ENCODE measurements at regions not wholly inside any gene's neighbourhood (a gene's known extent, or its start where the extent isn't known, plus 50 kb on each side); places are given as distances from the start of the nearest gene placed in this dataset.

GRCh38 chr5:58326022-58326421 lies 133.9 kb downstream of the PLK2 start:
- Histone ChIP-seq H3K36me3 (no peaks in the 10 kb centered on the region), H3K9me3 (no peaks in the 10 kb centered on the region), H3K27me3 (no peaks in the 10 kb centered on the region), H3K27ac (no peak overlapping the region), H3K4me3 (no peak overlapping the region), H3K4me1 (no peaks in the 10 kb centered on the region)
- TF ChIP-seq, protein P1, sequence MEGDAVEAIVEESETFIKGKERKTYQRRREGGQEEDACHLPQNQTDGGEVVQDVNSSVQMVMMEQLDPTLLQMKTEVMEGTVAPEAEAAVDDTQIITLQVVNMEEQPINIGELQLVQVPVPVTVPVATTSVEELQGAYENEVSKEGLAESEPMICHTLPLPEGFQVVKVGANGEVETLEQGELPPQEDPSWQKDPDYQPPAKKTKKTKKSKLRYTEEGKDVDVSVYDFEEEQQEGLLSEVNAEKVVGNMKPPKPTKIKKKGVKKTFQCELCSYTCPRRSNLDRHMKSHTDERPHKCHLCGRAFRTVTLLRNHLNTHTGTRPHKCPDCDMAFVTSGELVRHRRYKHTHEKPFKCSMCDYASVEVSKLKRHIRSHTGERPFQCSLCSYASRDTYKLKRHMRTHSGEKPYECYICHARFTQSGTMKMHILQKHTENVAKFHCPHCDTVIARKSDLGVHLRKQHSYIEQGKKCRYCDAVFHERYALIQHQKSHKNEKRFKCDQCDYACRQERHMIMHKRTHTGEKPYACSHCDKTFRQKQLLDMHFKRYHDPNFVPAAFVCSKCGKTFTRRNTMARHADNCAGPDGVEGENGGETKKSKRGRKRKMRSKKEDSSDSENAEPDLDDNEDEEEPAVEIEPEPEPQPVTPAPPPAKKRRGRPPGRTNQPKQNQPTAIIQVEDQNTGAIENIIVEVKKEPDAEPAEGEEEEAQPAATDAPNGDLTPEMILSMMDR (IDR thresholded peaks at IDR 0.05), result no peak
- DNase-seq (ENCODE audit: low spot score), result no peak

DNA sequence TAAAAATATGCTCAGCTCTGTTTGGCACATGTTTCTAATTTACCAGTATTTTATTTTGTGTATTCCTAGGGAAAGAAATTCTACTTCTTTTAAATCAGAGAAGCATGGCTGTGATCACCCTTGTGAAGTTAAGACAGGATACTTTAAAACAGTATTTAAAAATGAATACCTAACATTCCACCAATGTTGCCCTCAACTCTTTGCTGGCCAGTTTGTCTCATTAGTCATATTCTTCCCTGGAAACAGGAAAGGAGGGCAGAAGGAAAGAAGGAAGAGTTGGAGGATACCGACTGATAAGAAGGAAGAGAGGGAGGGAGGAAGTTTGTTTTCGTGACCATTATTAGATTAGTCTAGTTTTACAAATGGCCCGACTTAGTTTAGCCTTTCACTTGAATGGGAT lies 137.4 kb downstream of the PLK2 start:
- TF ChIP-seq, protein P1 (IDR thresholded peaks at IDR 0.05), result no peak
- Histone ChIP-seq H3K27me3 (no peaks in the 10 kb centered on the region), H3K36me3 (no peaks in the 10 kb centered on the region), H3K4me3 (no peak overlapping the region), H3K9me3 (no peaks in the 10 kb centered on the region), H3K4me1 (no peaks in the 10 kb centered on the region), H3K27ac (no peak overlapping the region)
- no peak for DNase-seq (ENCODE audit: low spot score)

DNA sequence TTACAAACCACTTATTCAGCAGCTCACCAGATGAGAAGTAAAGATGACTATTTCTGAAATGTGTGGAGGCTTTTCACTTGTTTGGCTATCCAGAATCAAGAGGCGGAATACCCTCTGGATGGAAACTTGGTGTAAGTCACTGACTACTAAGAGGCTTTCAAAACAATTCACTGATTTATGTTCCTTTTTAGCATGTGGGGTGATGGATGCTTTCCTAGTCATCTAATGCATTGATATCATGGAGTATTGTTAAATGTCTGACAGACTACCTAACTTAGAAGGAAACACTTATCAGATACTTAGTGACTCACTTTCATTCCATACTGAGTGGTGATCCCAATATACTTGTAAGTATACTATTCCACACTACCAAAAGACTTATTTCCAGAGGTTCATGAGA lies 141.4 kb downstream of the PLK2 start:
- Histone ChIP-seq H3K9me3 (no peaks in the 10 kb centered on the region), H3K4me1 (no peaks in the 10 kb centered on the region), H3K27me3 (no peaks in the 10 kb centered on the region), H3K4me3 (no peak overlapping the region), H3K36me3 (no peaks in the 10 kb centered on the region), H3K27ac (no peak overlapping the region)
- no peak for DNase-seq (ENCODE audit: low spot score)
- TF ChIP-seq, protein P1 (IDR thresholded peaks at IDR 0.05), result no peak

DNA sequence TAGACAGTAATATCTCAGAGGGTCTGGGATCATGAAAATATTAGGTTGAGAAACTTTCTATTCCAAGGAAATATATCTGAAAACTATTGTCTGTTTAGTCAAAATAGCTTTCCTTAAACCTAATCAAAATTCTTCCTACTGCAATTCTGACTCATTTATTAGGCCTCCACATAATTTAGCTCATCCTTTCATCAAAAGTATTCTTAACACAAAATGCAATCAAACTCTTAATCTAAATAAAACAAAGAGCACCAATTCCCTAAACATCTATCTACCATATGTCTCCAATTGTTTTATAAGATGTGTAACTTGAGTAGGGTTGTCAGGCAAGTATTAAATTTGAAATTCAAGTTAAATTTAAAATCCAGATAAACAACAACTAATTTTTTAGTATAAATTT lies 142.1 kb downstream of the PLK2 start:
- H3K9me3 ChIP-seq, result no peaks in the 10 kb centered on the region
- no peak overlapping the region for H3K4me3 ChIP-seq
- no peaks in the 10 kb centered on the region for H3K4me1 ChIP-seq
- no peak overlapping the region for H3K27ac ChIP-seq
- no peaks in the 10 kb centered on the region for H3K27me3 ChIP-seq
- DNase-seq (ENCODE audit: low spot score), result no peak
- TF ChIP-seq, protein P1 (IDR thresholded peaks at IDR 0.05), result no peak
- H3K36me3 ChIP-seq, result no peaks in the 10 kb centered on the region

DNA sequence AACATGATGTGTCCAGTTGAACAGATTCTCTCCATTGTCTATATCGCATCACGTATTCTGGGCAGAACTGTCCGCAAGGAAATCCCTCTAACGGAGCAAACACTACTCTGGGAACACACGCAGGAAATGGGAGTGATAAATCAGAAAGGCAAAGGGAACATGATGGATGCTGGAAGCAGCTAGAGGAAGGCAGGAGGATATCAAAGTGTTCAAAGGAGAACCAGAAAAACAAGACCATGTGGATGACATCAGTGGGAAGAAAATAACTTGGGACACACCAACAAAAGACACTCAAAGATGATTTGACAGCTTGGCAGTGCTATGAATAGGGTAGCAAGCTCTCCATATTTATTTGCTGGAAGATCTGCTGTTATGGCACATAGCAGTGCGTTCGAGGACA lies 142.9 kb downstream of the PLK2 start:
- H3K27ac ChIP-seq, result no peak overlapping the region
- no peak for DNase-seq (ENCODE audit: low spot score)

DNA sequence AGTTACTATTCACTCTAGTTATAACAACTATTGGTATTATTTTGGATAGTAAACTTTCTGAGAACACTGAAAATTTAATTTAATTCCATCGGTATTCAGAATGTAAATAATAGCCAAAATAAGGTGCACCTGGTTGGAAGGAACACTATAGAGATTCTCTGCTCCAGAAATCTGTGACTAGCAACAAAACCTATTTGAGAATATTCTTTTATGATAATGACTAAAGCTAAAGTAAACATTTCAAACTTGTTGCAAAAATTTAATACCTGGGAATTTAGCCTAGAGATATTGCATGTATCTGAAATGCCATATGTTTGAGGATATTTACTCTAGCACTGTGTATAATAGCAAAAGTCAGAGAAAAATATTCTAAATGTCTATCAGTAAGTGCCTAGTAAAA lies 144.1 kb downstream of the PLK2 start:
- DNase-seq (ENCODE audit: low spot score), result no peak
- Histone ChIP-seq H3K36me3 (no peaks in the 10 kb centered on the region), H3K27ac (no peak overlapping the region), H3K4me1 (no peaks in the 10 kb centered on the region), H3K9me3 (no peaks in the 10 kb centered on the region), H3K4me3 (no peak overlapping the region), H3K27me3 (no peaks in the 10 kb centered on the region)
- TF ChIP-seq, protein P1 (IDR thresholded peaks at IDR 0.05), result no peak

More for the DNA sequence above, 142.9 kb downstream of the PLK2 start:
- Histone ChIP-seq H3K4me1 (no peaks in the 10 kb centered on the region), H3K9me3 (no peaks in the 10 kb centered on the region), H3K27me3 (no peaks in the 10 kb centered on the region), H3K4me3 (no peak overlapping the region), H3K36me3 (no peaks in the 10 kb centered on the region)
- TF ChIP-seq, protein P1 (IDR thresholded peaks at IDR 0.05), result no peak
